ENCODE measurements at regions not wholly inside any gene's neighbourhood (a gene's known extent, or its start where the extent isn't known, plus 50 kb on each side); places are given as distances from the start of the nearest gene placed in this dataset.

GRCh38 chr18:22471546-22472131, 53.9 kb upstream of the CTAGE1 start:
- TF ChIP-seq CTCF (IDR thresholded peaks at IDR 0.05), result no peak
- Histone ChIP-seq H3K36me3 (no peaks in the 10 kb centered on the region), H3K4me3 (no peak overlapping the region), H3K27me3 (no peaks in the 10 kb centered on the region), H3K27ac (peak overlapping the region; percentile 75 to 85), H3K9me3 (no peaks in the 10 kb centered on the region), H3K4me1 (peaks cover 0 to 55% of the 10 kb centered on the region in 2 donors)
- peak; percentile 89 for DNase-seq (ENCODE audit: low spot score)

DNA sequence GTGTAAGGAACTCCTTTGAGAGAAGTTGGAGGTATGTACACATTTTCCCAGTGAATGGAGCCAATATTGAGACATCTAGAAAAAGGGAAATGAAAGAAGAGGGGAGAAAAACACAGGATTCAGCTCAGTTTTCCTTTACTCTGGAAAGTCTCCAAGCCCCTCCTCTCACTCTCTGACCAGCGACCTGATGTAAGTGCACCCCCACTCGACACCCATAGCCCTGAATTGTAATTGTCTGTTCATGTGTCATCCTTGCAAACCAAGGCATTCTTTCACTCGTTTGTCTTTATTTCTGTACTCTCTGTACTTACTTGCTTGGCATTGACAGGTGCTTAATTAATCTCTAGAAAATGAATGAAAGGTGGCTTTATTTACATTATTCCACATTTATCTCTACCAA, 55.7 kb upstream of the CTAGE1 start:
- TF ChIP-seq CTCF (IDR thresholded peaks at IDR 0.05), result no peak
- no peaks in the 10 kb centered on the region for H3K9me3 ChIP-seq
- no peaks in the 10 kb centered on the region for H3K27me3 ChIP-seq
- no peak for DNase-seq (ENCODE audit: low spot score)
- peak overlapping the region in 1 of 2 donors; percentile 85 for H3K27ac ChIP-seq
- H3K4me3 ChIP-seq, result no peak overlapping the region
- no peaks in the 10 kb centered on the region for H3K36me3 ChIP-seq
- peaks cover 0 to 39% of the 10 kb centered on the region in 2 donors for H3K4me1 ChIP-seq

- Histone ChIP-seq H3K36me3 (no peaks in the 10 kb centered on the region), H3K4me1 (peaks cover 0 to 25% of the 10 kb centered on the region in 2 donors), H3K27me3 (no peaks in the 10 kb centered on the region), H3K4me3 (no peak overlapping the region), H3K27ac (no peak overlapping the region), H3K9me3 (no peaks in the 10 kb centered on the region)
- no peak for TF ChIP-seq CTCF (IDR thresholded peaks at IDR 0.05)
- DNase-seq (ENCODE audit: low spot score), result no peak
Measured at GRCh38 chr18:22475426-22476100, 57.8 kb upstream of the CTAGE1 start.

DNA sequence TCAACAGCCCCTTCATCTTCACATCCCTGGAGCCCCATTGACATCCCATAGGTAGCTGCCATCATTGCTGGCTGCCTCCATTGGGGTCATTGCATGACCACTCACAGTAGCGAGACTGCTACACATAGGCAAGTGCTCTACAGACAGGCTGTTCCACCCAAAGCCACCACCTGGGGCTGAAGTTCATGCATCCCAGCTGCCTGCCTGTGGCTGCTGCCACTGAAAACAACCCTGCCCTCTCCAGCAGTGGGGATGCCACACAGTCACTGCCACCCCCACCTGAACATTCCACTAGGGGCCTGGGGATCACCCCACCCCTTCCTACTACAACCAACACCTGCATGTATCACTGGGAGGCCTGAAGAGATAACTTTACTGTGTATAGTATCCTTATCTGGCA, 59.5 kb upstream of the CTAGE1 start:
- DNase-seq (ENCODE audit: low spot score), result no peak

GRCh38 chr18:22482948-22483347, 65.2 kb upstream of the CTAGE1 start:
- no peak for TF ChIP-seq CTCF (IDR thresholded peaks at IDR 0.05)
- Histone ChIP-seq H3K36me3 (no peaks in the 10 kb centered on the region), H3K9me3 (no peaks in the 10 kb centered on the region), H3K4me1 (peaks cover 0 to under 1% of the 10 kb centered on the region in 2 donors), H3K27ac (no peak overlapping the region), H3K27me3 (no peaks in the 10 kb centered on the region), H3K4me3 (no peak overlapping the region)
- DNase-seq (ENCODE audit: low spot score), result no peak

More for the DNA sequence above, 59.5 kb upstream of the CTAGE1 start:
- Histone ChIP-seq H3K27ac (no peak overlapping the region), H3K9me3 (no peaks in the 10 kb centered on the region), H3K27me3 (no peaks in the 10 kb centered on the region), H3K36me3 (no peaks in the 10 kb centered on the region), H3K4me3 (no peak overlapping the region), H3K4me1 (peaks cover 0 to 9% of the 10 kb centered on the region in 2 donors)
- TF ChIP-seq CTCF (IDR thresholded peaks at IDR 0.05), result no peak
